PFSK-1 (cell line): ENCODE measurements at regions not wholly inside any gene's neighbourhood (a gene's known extent, or its start where the extent isn't known, plus 50 kb on each side); places are given as distances from the start of the nearest gene placed in this dataset.

Source experiments
- FOXP2 ChIP-seq: optimal IDR thresholded peaks from 2 replicates; pipeline ENCODE3; 2011; ENCODE audit warnings: borderline replicate concordance, control low read depth, inconsistent platforms; ENCODE audit not compliant: insufficient read depth; ENCODE audit errors: extremely low read length, extremely low read depth
- POLR2AphosphoS5 ChIP-seq: IDR thresholded peaks from 2 replicates; pipeline ENCODE4 v1.6.1; 2012; ENCODE audit warnings: low read depth, mild to moderate bottlenecking, control low read depth, low read length, moderate library complexity
- SIN3A ChIP-seq: IDR thresholded peaks from 2 replicates; pipeline ENCODE4 v1.6.1; 2012; ENCODE audit warnings: mild to moderate bottlenecking, low read length, moderate library complexity, borderline replicate concordance; ENCODE audit not compliant: insufficient read depth
- TAF1 ChIP-seq: IDR thresholded peaks from 2 replicates; pipeline ENCODE4 v1.6.1; 2012; ENCODE audit warnings: low read length, control low read depth, borderline replicate concordance; ENCODE audit not compliant: insufficient read depth
- TF ChIP-seq, protein P1 (sequence below), 2 experiments: IDR thresholded peaks; 2 replicates each; pipeline versions ENCODE4 v1.6.1 to v1.8.0; 2011 to 2012; ENCODE audit warnings: low read depth in 2 of 2, low read length in 2 of 2, control low read depth in 1 of 2, inconsistent platforms in 1 of 2, mild to moderate bottlenecking in 1 of 2, moderate library complexity in 1 of 2; ENCODE audit not compliant: insufficient read depth in 1 of 2

DNA sequence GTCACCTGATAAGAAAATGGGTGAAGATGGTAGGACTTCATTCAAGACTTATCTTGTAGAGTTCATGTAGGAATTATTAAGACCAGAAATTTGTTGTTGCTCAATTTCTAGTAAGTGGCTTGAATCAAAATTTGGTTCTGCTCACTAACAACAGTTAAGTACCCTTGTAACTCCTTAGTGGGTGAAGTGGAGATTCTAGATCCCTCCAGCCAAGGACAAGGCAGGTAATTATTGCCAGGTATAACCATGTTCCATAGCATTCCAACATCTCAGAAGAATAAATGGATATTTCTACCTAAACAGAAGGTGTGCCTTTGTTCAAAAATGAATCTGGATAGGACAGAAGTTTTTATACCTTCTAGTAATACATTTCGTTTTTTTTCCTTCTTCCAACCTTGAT is 282.3 kb downstream of the DUSP10 start:
- no peak for TF ChIP-seq POLR2AphosphoS5
- TF ChIP-seq TAF1 = no peak
- TF ChIP-seq, protein P1, sequence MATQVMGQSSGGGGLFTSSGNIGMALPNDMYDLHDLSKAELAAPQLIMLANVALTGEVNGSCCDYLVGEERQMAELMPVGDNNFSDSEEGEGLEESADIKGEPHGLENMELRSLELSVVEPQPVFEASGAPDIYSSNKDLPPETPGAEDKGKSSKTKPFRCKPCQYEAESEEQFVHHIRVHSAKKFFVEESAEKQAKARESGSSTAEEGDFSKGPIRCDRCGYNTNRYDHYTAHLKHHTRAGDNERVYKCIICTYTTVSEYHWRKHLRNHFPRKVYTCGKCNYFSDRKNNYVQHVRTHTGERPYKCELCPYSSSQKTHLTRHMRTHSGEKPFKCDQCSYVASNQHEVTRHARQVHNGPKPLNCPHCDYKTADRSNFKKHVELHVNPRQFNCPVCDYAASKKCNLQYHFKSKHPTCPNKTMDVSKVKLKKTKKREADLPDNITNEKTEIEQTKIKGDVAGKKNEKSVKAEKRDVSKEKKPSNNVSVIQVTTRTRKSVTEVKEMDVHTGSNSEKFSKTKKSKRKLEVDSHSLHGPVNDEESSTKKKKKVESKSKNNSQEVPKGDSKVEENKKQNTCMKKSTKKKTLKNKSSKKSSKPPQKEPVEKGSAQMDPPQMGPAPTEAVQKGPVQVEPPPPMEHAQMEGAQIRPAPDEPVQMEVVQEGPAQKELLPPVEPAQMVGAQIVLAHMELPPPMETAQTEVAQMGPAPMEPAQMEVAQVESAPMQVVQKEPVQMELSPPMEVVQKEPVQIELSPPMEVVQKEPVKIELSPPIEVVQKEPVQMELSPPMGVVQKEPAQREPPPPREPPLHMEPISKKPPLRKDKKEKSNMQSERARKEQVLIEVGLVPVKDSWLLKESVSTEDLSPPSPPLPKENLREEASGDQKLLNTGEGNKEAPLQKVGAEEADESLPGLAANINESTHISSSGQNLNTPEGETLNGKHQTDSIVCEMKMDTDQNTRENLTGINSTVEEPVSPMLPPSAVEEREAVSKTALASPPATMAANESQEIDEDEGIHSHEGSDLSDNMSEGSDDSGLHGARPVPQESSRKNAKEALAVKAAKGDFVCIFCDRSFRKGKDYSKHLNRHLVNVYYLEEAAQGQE (IDR thresholded peaks at IDR 0.05; ENCODE audit: insufficient read depth in 1 of 2, low read depth in 2 of 2, low read length in 2 of 2) = no peak
- no peak for TF ChIP-seq FOXP2
- TF ChIP-seq SIN3A = no peak
